ENCODE measurements at regions not wholly inside any gene's neighbourhood (a gene's known extent, or its start where the extent isn't known, plus 50 kb on each side); places are given as distances from the start of the nearest gene placed in this dataset.

- TF ChIP-seq, protein P1, sequence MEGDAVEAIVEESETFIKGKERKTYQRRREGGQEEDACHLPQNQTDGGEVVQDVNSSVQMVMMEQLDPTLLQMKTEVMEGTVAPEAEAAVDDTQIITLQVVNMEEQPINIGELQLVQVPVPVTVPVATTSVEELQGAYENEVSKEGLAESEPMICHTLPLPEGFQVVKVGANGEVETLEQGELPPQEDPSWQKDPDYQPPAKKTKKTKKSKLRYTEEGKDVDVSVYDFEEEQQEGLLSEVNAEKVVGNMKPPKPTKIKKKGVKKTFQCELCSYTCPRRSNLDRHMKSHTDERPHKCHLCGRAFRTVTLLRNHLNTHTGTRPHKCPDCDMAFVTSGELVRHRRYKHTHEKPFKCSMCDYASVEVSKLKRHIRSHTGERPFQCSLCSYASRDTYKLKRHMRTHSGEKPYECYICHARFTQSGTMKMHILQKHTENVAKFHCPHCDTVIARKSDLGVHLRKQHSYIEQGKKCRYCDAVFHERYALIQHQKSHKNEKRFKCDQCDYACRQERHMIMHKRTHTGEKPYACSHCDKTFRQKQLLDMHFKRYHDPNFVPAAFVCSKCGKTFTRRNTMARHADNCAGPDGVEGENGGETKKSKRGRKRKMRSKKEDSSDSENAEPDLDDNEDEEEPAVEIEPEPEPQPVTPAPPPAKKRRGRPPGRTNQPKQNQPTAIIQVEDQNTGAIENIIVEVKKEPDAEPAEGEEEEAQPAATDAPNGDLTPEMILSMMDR (IDR thresholded peaks at IDR 0.05): no peak
- TF ChIP-seq EP300 (IDR thresholded peaks at IDR 0.05) (no peak), POLR2A (IDR thresholded peaks at IDR 0.05) (no peak), POLR2AphosphoS5 (IDR thresholded peaks at IDR 0.05) (no peak)
Observed at GRCh38 chr10:128405450-128405849, 279.2 kb upstream of the MKI67 start.

Measured in sigmoid colon (tissue), 4 donors.